ENCODE measurements at regions not wholly inside any gene's neighbourhood (a gene's known extent, or its start where the extent isn't known, plus 50 kb on each side); places are given as distances from the start of the nearest gene placed in this dataset.

DNA sequence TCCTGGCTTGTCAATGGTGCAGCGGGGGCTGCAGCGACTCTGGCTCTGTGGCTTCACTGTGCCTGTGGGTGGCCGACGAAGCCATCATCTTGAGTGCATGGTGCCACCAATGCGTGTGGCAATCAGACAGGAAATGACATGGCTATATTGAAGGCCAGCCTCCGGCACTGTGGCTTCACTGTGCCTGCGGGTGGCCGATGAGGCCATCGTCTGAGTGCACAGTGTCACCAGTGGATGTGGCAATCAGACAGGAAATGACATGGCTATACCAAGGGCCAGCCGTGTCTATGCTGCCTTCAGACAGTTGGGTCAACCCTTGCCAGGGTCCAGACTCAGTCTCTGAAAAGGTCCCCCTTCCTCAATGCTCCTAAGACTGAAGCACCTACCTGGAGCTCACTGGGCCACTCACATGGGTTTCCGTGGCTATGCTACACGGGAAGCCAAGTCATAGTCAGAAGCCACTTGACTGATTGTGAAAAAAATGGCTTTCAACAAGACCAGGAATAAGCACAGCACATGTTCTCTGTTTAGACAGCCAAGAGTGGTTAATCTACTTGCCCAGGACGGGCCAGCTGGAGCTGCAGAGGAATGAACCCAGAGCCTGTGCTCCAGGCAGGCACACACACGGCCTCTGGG, 67.5 kb upstream of the S1PR3 start:
- TF ChIP-seq CTCF (IDR thresholded peaks at IDR 0.05) (no peak), ZFX (IDR thresholded peaks at IDR 0.05; ENCODE audit: borderline replicate concordance) (no peak)

Measured in 22Rv1 (cell line).